ENCODE measurements at regions not wholly inside any gene's neighbourhood (a gene's known extent, or its start where the extent isn't known, plus 50 kb on each side); places are given as distances from the start of the nearest gene placed in this dataset.

DNA sequence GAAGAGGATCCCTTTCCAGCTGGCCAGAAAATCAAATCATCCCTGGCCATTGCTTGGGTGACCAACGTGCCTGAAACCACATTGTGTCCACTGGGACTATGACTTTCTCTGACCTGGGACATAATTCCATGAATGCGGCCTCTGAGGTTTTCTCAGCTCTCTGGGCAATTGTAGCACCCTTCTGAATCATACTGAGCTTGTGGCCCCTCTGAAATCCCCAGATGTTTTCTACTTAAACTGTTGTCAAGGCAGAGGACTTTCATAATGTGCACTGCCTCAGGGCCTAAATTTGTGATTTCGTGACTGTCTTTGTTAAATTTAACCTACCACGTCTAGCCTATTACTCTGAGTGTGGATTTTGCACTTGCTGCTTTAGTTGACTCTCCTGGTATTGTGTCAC is 321.1 kb upstream of the PLET1 start:
- no peak for TF ChIP-seq NFYB (CRISPR knock-in tag; conservative IDR thresholded peaks at IDR 0.05; ENCODE audit: low read depth)
- TF ChIP-seq, protein P1, sequence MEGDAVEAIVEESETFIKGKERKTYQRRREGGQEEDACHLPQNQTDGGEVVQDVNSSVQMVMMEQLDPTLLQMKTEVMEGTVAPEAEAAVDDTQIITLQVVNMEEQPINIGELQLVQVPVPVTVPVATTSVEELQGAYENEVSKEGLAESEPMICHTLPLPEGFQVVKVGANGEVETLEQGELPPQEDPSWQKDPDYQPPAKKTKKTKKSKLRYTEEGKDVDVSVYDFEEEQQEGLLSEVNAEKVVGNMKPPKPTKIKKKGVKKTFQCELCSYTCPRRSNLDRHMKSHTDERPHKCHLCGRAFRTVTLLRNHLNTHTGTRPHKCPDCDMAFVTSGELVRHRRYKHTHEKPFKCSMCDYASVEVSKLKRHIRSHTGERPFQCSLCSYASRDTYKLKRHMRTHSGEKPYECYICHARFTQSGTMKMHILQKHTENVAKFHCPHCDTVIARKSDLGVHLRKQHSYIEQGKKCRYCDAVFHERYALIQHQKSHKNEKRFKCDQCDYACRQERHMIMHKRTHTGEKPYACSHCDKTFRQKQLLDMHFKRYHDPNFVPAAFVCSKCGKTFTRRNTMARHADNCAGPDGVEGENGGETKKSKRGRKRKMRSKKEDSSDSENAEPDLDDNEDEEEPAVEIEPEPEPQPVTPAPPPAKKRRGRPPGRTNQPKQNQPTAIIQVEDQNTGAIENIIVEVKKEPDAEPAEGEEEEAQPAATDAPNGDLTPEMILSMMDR (IDR thresholded peaks at IDR 0.05), result no peak

Data from WTC11 (cell line).